HepG2 (cell line): ENCODE measurements at regions not wholly inside any gene's neighbourhood (a gene's known extent, or its start where the extent isn't known, plus 50 kb on each side); places are given as distances from the start of the nearest gene placed in this dataset.

Experiments
- CTCF ChIP-seq: sonication (generic); formaldehyde crosslinking; IDR thresholded peaks from 2 replicates; pipeline ENCODE4 v1.5.0; 2020; ENCODE audit warnings: mild to moderate bottlenecking, missing genetic modification reagents, moderate library complexity
- HMG20A ChIP-seq: IDR thresholded peaks from 2 replicates; pipeline ENCODE4 v1.6.1; 2016; ENCODE audit warnings: borderline replicate concordance
- HNF1B ChIP-seq: sonication (generic); formaldehyde crosslinking; IDR thresholded peaks from 2 replicates; pipeline ENCODE4 v1.5.1; 2020; ENCODE audit warnings: mild to moderate bottlenecking, moderate library complexity, missing genetic modification reagents
- HOXA3 ChIP-seq: sonication (generic); formaldehyde crosslinking; IDR thresholded peaks from 2 replicates; pipeline ENCODE4 v1.5.0; 2020; ENCODE audit warnings: missing genetic modification reagents
- SMC3 ChIP-seq: IDR thresholded peaks from 2 replicates; pipeline ENCODE4 v1.6.1; 2011; ENCODE audit warnings: low read length, improper control_type of control experiment
- SPEN ChIP-seq: sonication (generic); formaldehyde crosslinking; IDR thresholded peaks from 2 replicates; pipeline ENCODE4 v1.5.1; 2020; ENCODE audit warnings: low read depth, mild to moderate bottlenecking, missing genetic modification reagents
- TAF15 ChIP-seq: fragments of 200-400 bp; formaldehyde crosslinking; IDR thresholded peaks from one replicate; pipeline ENCODE4 v1.6.1; 2018; ENCODE audit warnings: mild to moderate bottlenecking, low read depth, low read length; ENCODE audit not compliant: poor library complexity, severe bottlenecking
- ZNF337 ChIP-seq: sonication (generic); formaldehyde crosslinking; IDR thresholded peaks from 2 replicates; pipeline ENCODE4 v1.5.1; 2020; ENCODE audit warnings: missing genetic modification reagents, low read depth, mild to moderate bottlenecking, borderline replicate concordance
- ZNF737 ChIP-seq: sonication (generic); formaldehyde crosslinking; IDR thresholded peaks from 2 replicates; pipeline ENCODE4 v1.5.0; 2020; ENCODE audit warnings: missing genetic modification reagents, mild to moderate bottlenecking, borderline replicate concordance
- TF ChIP-seq, protein P1 (sequence below): sonication (generic); formaldehyde crosslinking; IDR thresholded peaks from 2 replicates; pipeline ENCODE4 v1.4.0; 2020; ENCODE audit warnings: mild to moderate bottlenecking, missing genetic modification reagents

GRCh38 chr12:93098077-93098476 lies 169.0 kb upstream of the EEA1 start (continued):
- TF ChIP-seq, protein P1, sequence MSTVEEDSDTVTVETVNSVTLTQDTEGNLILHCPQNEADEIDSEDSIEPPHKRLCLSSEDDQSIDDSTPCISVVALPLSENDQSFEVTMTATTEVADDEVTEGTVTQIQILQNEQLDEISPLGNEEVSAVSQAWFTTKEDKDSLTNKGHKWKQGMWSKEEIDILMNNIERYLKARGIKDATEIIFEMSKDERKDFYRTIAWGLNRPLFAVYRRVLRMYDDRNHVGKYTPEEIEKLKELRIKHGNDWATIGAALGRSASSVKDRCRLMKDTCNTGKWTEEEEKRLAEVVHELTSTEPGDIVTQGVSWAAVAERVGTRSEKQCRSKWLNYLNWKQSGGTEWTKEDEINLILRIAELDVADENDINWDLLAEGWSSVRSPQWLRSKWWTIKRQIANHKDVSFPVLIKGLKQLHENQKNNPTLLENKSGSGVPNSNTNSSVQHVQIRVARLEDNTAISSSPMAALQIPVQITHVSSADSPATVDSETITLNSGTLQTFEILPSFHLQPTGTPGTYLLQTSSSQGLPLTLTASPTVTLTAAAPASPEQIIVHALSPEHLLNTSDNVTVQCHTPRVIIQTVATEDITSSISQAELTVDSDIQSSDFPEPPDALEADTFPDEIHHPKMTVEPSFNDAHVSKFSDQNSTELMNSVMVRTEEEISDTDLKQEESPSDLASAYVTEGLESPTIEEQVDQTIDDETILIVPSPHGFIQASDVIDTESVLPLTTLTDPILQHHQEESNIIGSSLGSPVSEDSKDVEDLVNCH (CRISPR knock-in tag) = no peak
- TF ChIP-seq HOXA3 = no peak
- no peak for TF ChIP-seq HNF1B (CRISPR knock-in tag)
- no peak for TF ChIP-seq HMG20A
- no peak for TF ChIP-seq ZNF737 (CRISPR knock-in tag)
- peak; percentile 43 for TF ChIP-seq CTCF (CRISPR knock-in tag)
- TF ChIP-seq SPEN (CRISPR knock-in tag) = no peak
- peak; percentile 49 for TF ChIP-seq SMC3
- TF ChIP-seq TAF15 = no peak
- no peak for TF ChIP-seq ZNF337 (CRISPR knock-in tag)
